Myocyte (in vitro differentiated cells): ENCODE measurements at regions not wholly inside any gene's neighbourhood (a gene's known extent, or its start where the extent isn't known, plus 50 kb on each side); places are given as distances from the start of the nearest gene placed in this dataset.

ENCODE experiments used
- DNase-seq: peaks from one replicate; pipeline ENCODE4 v3.0.0-alpha.2; 2012; ENCODE audit warnings: low read depth

- no peak for DNase-seq
Measured at GRCh38 chr2:155203178-155203577, 504.7 kb downstream of the KCNJ3 start.

DNA sequence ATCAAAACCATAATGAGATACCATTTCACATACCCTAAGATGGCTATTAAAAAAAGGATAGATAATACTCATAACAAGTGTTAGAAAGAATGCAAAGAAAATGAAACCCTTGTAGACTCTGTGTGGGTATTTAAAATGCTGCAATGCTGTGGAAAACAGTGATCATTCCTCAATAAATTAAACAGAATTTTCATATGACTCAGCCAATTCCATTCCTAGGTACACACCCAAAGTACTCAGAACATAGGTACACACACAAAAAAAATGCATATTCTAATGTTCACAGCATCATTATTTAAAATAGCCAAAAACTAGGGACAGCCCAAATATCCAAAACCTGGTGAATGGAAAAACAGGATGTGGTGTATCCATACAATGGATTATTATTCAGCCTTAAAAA is 502.3 kb downstream of the KCNJ3 start:
- no peak for DNase-seq

DNA sequence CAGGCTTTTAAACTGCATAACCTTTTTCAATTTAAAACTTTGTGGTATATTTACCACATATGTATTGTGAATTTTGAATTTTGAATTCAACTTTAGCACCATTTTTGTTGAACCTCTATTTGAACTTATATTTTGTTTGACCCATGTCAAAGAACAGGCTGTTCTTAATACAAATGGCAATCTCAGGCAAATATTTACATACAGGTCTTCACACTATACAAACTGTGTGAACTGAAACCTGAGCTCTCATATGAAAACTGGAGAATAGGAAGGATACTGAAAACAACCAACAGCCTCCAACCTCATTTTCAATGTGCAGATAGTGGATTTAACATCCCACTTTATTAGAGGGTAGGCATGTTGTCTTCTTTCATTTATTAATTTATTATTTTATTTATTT is 491.8 kb downstream of the KCNJ3 start:
- no peak for DNase-seq

DNA sequence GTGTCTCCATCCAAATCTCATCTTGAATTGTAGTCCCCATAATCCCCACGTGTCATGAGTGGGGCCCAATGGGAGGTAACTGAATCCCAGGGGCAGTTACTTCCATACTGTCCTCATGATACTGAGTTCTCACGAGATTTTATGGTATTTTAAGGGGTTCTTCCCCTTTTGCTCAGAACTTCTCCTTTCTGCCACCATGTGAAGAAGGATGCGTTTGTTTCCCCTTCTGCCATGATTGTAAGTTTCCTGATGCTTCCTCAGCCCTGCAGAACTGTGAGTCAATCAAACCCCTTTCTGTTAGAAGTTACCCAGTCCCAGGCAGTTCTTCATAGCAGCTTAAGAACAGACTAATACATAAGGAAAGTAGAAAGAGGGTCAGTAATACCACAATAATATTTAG is 480.4 kb downstream of the KCNJ3 start:
- DNase-seq: no peak

- DNase-seq: no peak
Measured at GRCh38 chr2:155176345-155176744, 477.9 kb downstream of the KCNJ3 start.

DNA sequence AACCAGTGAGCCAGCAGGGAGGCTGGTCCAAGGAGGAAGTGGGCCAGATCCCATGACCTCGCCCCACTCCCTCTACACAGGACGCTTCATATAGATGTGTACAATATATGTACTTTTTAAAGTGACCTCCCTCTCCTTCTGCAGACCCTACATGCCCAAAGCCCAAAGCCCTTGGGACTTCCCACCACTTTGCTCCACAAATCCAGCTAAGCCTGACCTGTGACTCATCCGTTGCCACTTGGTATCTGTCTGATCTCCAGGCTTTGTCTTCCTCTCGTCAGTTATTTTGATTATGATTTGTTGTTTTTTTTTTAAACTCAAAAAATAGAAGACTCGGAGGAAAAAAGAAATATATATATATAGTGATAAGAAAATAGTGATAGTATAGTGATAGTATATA is 470.8 kb downstream of the KCNJ3 start:
- no peak for DNase-seq

DNA sequence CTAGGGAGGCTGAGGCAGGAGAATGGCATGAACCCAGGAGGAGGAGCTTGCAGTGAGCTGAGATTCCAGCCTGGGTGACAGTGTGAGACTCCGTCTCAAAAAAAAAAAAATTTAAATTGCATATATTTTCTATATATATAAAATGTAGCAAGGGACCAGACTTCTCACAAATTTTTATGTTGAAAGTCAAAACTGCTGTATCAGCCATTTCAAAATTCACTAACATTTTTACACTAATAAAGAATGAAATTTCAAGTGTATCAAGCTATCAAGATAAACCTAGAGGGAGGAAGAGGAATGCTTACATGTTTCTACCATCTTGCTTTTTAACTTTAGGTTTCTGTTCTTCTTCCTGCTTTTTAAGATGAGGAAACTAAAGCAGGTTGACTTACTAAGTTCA is 464.0 kb downstream of the KCNJ3 start:
- DNase-seq: no peak

DNA sequence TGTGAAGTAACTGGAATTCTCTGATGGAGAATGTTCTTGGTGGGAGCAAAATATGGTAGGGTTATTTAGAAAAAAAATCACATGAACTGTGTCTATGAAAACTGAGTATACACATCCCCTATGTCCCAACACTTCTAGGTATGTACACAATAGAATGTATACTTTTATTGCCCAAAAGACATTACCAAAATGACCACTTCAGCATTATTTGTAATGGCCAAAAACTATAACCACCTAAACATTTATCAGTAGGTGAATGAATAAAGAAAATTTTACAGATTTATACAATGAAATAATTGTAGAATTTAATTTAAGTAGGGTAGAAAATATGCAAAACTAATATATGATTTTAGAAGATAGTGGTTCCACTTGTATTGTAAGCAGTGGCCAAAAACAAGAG is 462.8 kb downstream of the KCNJ3 start:
- DNase-seq: no peak

DNA sequence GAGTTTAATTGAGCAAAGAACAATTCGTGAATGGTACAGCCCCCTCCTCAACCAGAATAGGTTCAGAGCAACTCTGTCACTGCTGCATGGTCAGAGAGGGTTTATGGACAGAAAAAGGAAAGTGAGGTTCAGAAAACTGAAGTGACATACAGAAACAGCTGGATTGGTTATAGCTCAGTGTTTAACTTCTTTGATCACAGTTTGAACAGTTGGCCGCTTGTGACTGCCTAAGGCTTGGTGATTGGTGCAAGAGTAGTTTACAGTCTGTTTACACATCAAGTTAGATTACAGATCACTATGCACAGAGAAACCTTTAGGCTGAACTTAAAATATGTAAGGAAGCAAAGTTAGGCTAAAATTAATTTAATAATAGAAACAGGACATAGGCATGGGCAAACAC is 459.2 kb downstream of the KCNJ3 start:
- DNase-seq: no peak

GRCh38 chr2:155157065-155157464 is 458.6 kb downstream of the KCNJ3 start:
- no peak for DNase-seq

- no peak for DNase-seq
Measured at GRCh38 chr2:155151945-155152344, 453.4 kb downstream of the KCNJ3 start.

GRCh38 chr2:155151472-155151871 is 453.0 kb downstream of the KCNJ3 start:
- no peak for DNase-seq

GRCh38 chr2:155145758-155146229 is 447.3 kb downstream of the KCNJ3 start:
- peak; percentile 5 for DNase-seq

DNA sequence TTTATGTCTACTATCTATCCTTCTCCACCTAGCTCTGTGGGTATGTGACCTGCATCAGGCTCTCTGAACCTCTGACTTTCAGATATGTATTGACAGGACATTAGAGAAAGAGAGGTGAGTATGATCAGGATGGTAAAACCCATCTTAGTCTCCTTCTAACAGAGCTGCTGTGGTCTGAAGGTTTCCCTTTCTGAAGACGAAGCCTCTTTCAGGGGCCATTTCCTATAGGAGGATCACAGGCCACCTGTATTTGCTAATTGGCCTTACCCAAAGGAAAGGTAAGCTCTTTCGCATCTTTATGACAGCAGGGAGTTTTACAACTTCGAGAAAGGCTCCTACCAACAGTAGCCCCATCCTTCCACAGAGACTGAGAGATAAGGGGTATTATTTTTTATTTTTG is 442.9 kb downstream of the KCNJ3 start:
- no peak for DNase-seq

- no peak for DNase-seq
Measured at GRCh38 chr2:155125585-155126230, 427.2 kb downstream of the KCNJ3 start.

GRCh38 chr2:155115846-155116245 is 417.4 kb downstream of the KCNJ3 start:
- no peak for DNase-seq

DNA sequence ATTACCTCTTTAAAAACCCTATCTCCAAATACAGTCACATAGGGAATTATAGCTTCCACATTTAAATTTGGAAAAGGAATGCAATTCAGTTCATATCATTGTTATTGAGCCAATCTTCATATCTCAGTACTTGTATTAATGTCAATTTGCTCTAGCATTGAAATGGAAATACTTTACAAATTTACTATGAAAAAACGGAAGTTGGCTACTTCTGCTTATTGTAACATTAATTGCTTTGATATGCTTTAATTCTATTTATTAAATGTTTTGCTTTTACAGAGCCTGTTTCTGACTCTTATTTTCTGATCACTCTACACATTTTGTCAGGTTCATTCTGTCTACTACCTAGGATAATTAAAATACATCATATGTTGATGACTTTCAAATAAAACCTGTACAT is 412.6 kb downstream of the KCNJ3 start:
- DNase-seq: no peak

- DNase-seq: no peak
Measured at GRCh38 chr2:155109527-155109926, 411.0 kb downstream of the KCNJ3 start.

GRCh38 chr2:155100261-155100660 is 401.8 kb downstream of the KCNJ3 start:
- no peak for DNase-seq

- DNase-seq: no peak
Measured at GRCh38 chr2:155099784-155100183, 401.3 kb downstream of the KCNJ3 start.

DNA sequence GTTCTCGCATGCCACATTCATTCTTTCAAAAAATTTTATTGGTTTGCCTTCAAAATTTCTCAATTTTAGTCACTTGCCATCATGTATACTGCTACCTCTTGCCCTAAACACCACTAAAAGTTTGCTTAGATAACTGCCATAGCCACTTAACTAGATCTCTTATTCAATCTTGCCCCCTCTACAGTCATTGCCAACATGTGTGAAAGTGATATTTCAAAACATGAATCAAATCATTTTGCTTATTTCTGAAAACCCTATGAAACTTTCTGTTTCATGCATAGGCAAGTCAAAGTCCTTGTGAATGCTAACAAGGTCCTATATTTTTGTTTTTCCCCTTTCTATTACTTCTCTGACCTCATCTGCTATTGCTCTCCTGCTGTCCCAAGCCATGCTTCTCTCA is 397.1 kb downstream of the KCNJ3 start:
- no peak for DNase-seq

DNA sequence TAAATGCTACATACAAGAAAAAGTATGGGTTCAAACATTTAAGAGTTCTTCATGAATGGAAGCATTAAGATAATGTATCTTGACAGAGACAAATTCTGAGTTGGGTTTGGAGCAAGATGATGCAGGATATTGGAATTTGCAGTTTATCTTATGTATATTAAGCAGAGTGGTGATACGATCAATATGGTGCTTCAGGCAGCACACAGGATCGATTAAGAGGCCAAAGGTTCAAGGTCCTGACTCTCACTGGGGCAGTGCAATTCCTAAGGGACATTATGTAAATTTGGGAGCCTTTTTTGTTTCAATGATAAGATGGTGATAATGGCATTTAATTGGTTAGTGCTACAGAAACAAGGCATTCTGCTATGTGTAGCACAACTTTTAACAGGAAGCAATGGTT is 381.9 kb downstream of the KCNJ3 start:
- no peak for DNase-seq

DNA sequence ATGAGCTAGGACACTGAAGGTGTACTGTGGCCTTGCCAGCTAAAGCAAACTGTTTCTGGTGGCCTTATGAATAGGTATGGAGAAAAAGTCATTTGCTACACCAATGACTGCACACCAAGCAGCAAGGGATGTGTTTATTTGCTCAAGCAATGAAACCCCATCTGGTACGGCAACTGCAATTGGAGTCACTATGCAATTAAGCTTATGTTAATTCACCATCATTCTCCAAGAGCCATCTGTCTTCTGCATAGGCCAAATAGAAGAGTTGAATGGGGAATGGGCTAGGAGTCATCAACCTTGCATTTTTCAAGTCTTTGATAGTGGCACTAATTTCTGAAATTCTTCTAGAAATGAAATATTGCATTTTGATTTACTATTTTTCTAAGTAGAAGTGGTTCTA is 372.0 kb downstream of the KCNJ3 start:
- no peak for DNase-seq

GRCh38 chr2:155062922-155063258 is 364.4 kb downstream of the KCNJ3 start:
- DNase-seq: no peak
